GM23338 (cell line): ENCODE measurements at regions not wholly inside any gene's neighbourhood (a gene's known extent, or its start where the extent isn't known, plus 50 kb on each side); places are given as distances from the start of the nearest gene placed in this dataset.

Source experiments
- ATAC-seq: fragments of 200-7000 bp; cut with Tn5 transposase; 3 replicates; pipeline ENCODE4 v1.9.1; 2020
- DNase-seq: peaks from one replicate; pipeline ENCODE4 v3.0.0-alpha.2; 2015; ENCODE audit warnings: low spot score
- H2AFZ ChIP-seq: fragments of 200-600 bp; sonication (generic); 2 replicates; pipeline ENCODE4 v1.8.0; 2016; ENCODE audit warnings: antibody characterized with exemption, mild to moderate bottlenecking, moderate library complexity
- H3F3A ChIP-seq: fragments of 200-600 bp; sonication (generic); replicated peaks from 2 replicates; pipeline ENCODE4 v1.8.0; 2017; ENCODE audit warnings: antibody characterized with exemption, mixed run types, low read depth
- H3K27ac ChIP-seq: fragments of 200-600 bp; sonication (generic); 2 replicates; pipeline ENCODE4 v1.6.1; 2016; ENCODE audit warnings: low read depth
- H3K27me3 ChIP-seq: fragments of 200-600 bp; sonication (generic); 2 replicates; pipeline ENCODE4 v1.8.0; 2016; ENCODE audit warnings: mild to moderate bottlenecking, mixed run types, moderate library complexity; ENCODE audit not compliant: insufficient read depth
- H3K36me3 ChIP-seq: fragments of 200-600 bp; sonication (generic); 2 replicates; pipeline ENCODE4 v1.8.0; 2016; ENCODE audit warnings: mild to moderate bottlenecking; ENCODE audit not compliant: insufficient read depth
- H3K4me1 ChIP-seq: fragments of 200-600 bp; sonication (generic); 2 replicates; pipeline ENCODE4 v1.8.0; 2016; ENCODE audit warnings: mild to moderate bottlenecking, moderate library complexity; ENCODE audit not compliant: insufficient read depth
- H3K4me2 ChIP-seq: fragments of 200-600 bp; sonication (generic); 2 replicates; pipeline ENCODE4 v1.7.1; 2017; ENCODE audit warnings: mixed run types
- H3K4me3 ChIP-seq: fragments of 200-600 bp; sonication (generic); 2 replicates; pipeline ENCODE4 v1.6.1; 2016; ENCODE audit warnings: mixed run types
- H3K79me2 ChIP-seq: fragments of 200-600 bp; sonication (generic); replicated peaks from 2 replicates; pipeline ENCODE4 v1.8.0; 2017; ENCODE audit warnings: mild to moderate bottlenecking; ENCODE audit not compliant: insufficient read depth
- H3K9me2 ChIP-seq: fragments of 200-600 bp; sonication (generic); 2 replicates; pipeline ENCODE4 v1.8.0; 2017; ENCODE audit not compliant: insufficient read depth
- H4K20me1 ChIP-seq: fragments of 200-600 bp; sonication (generic); replicated peaks from 2 replicates; pipeline ENCODE4 v1.8.0; 2017; ENCODE audit warnings: mild to moderate bottlenecking; ENCODE audit not compliant: insufficient read depth
- H3K27ac Mint-ChIP-seq: 2 replicates; pipeline ENCODE4 v1.8.0; 2020; ENCODE audit warnings: inconsistent platforms, mild to moderate bottlenecking, moderate library complexity, mixed read lengths
- H3K27me3 Mint-ChIP-seq: 3 replicates; pipeline ENCODE4 v1.8.0; 2022; ENCODE audit warnings: low read depth, mild to moderate bottlenecking, moderate library complexity, mixed read lengths, inconsistent platforms; ENCODE audit not compliant: insufficient read depth, poor library complexity
- H3K36me3 Mint-ChIP-seq: 3 replicates; pipeline ENCODE4 v1.8.0; 2021; ENCODE audit warnings: low read depth, mild to moderate bottlenecking, inconsistent platforms, moderate library complexity, mixed read lengths
- H3K4me1 Mint-ChIP-seq: 3 replicates; pipeline ENCODE4 v1.8.0; 2020; ENCODE audit warnings: mild to moderate bottlenecking, inconsistent platforms, mixed read lengths
- H3K4me3 Mint-ChIP-seq: 3 replicates; pipeline ENCODE4 v1.8.0; 2021; ENCODE audit warnings: moderate library complexity, mild to moderate bottlenecking, inconsistent platforms, mixed read lengths
- H3K9me3 Mint-ChIP-seq: 3 replicates; pipeline ENCODE4 v1.8.0; 2020; ENCODE audit warnings: moderate library complexity, mild to moderate bottlenecking, inconsistent platforms, mixed read lengths
- CTCF ChIP-seq, 2 experiments: fragments of 200-600 bp in 1 of 2; sonication (generic) in 1 of 2; conservative IDR thresholded peaks; 2 replicates each; pipeline versions ENCODE4 v1.5.1 to v1.6.1; 2016 to 2017; ENCODE audit warnings: antibody characterized with exemption in 2 of 2, low read depth in 2 of 2, mild to moderate bottlenecking in 2 of 2, moderate library complexity in 1 of 2
- EZH2 ChIP-seq: fragments of 200-600 bp; sonication (generic); IDR thresholded peaks from one replicate; pipeline ENCODE4 v1.8.0; 2017; ENCODE audit warnings: antibody characterized with exemption, mild to moderate bottlenecking, low read depth; ENCODE audit not compliant: unreplicated experiment
- EZH2phosphoT487 ChIP-seq: fragments of 200-600 bp; sonication (generic); IDR thresholded peaks from one replicate; pipeline ENCODE4 v1.8.1; 2018; ENCODE audit warnings: antibody characterized with exemption; ENCODE audit not compliant: unreplicated experiment
- JUNB ChIP-seq: IDR thresholded peaks from one replicate; pipeline ENCODE4 v1.6.1; 2016; ENCODE audit warnings: antibody characterized with exemption; ENCODE audit not compliant: unreplicated experiment
- NANOG ChIP-seq: IDR thresholded peaks from 2 replicates; pipeline ENCODE4 v1.6.1; 2016; ENCODE audit warnings: antibody characterized with exemption, borderline replicate concordance
- POLR2AphosphoS5 ChIP-seq: IDR thresholded peaks from 2 replicates; pipeline ENCODE4 v1.6.1; 2016; ENCODE audit warnings: antibody characterized with exemption, low read depth
- STAT1 ChIP-seq: IDR thresholded peaks from one replicate; pipeline ENCODE4 v1.6.1; 2016; ENCODE audit warnings: antibody characterized with exemption; ENCODE audit not compliant: unreplicated experiment
- ZNF331 ChIP-seq: fragments of 250-450 bp; sonication (Bioruptor Pico); IDR thresholded peaks from 2 replicates; pipeline ENCODE4 v1.5.0; 2020; ENCODE audit warnings: low read depth, mild to moderate bottlenecking, moderate library complexity
- ZNF462 ChIP-seq: fragments of 250-450 bp; sonication (Bioruptor Pico); IDR thresholded peaks from 2 replicates; pipeline ENCODE4 v1.5.0; 2020; ENCODE audit warnings: mild to moderate bottlenecking, moderate library complexity

GRCh38 chr6:22099231-22099630, 197.6 kb downstream of the PRL start (continued):
- TF ChIP-seq ZNF462 (CRISPR knock-in tag), result no peak
- no peak for TF ChIP-seq EZH2
- no peak for TF ChIP-seq NANOG
- no peak for TF ChIP-seq JUNB
- no peak for TF ChIP-seq STAT1
- no peak for TF ChIP-seq EZH2phosphoT487
- no peak for TF ChIP-seq POLR2AphosphoS5

- H3K27me3 Mint-ChIP-seq, result no peaks in the 10 kb centered on the region
- DNase-seq, result no peak
- H3K9me2 ChIP-seq, result no peaks in the 10 kb centered on the region
- H3K9me3 Mint-ChIP-seq, result no peaks in the 10 kb centered on the region; the same call in 2 of the 3 replicates
- H3K4me3 Mint-ChIP-seq, result no peak overlapping the region
- H3K4me3 ChIP-seq, result no peak overlapping the region
- H4K20me1 ChIP-seq, result no peaks in the 10 kb centered on the region
- H3K4me1 ChIP-seq, result no peaks in the 10 kb centered on the region
- TF ChIP-seq ZNF331 (CRISPR knock-in tag) (no peak), CTCF (conservative IDR thresholded peaks at IDR 0.05; ENCODE audit: low read depth in 2 of 2) (no peak), ZNF462 (CRISPR knock-in tag) (no peak), EZH2phosphoT487 (no peak), EZH2 (no peak), NANOG (no peak)
- no peaks in the 10 kb centered on the region for H3K36me3 Mint-ChIP-seq
- no peak overlapping the region for H3K4me2 ChIP-seq
- H3F3A ChIP-seq, result no peaks in the 10 kb centered on the region
- no peak overlapping the region for H3K27ac ChIP-seq
- H3K27me3 ChIP-seq, result no peaks in the 10 kb centered on the region
- no peak overlapping the region for H3K27ac Mint-ChIP-seq
- ATAC-seq, result no peak
- peaks cover 9% of the 10 kb centered on the region for H3K4me1 Mint-ChIP-seq
- H3K79me2 ChIP-seq, result no peaks in the 10 kb centered on the region
- H2AFZ ChIP-seq, result no peak overlapping the region
- H3K36me3 ChIP-seq, result no peaks in the 10 kb centered on the region
Observed at GRCh38 chr6:22099923-22100322, 196.9 kb downstream of the PRL start.
